ENCODE measurements at regions not wholly inside any gene's neighbourhood (a gene's known extent, or its start where the extent isn't known, plus 50 kb on each side); places are given as distances from the start of the nearest gene placed in this dataset.

DNA sequence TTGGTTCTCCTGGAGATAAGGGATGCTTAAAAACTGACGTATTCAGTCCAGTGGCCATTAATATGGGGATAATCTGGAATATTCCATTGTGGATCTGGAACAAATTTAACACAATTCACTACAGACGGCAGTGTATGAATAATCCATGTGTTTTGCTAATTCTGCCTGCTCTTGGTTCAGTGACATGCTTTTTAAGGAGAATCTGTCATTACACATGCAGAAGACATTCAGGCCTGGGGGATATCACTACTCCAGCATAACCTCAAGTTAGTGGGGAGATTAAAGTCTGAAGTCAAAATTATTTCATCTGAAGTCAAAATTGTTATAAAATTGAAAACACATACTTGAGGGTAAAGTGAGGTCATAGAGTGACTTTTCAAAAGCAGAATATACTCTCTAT, 789.3 kb downstream of the USP25 start:
- Histone ChIP-seq H3K27me3 (ENCODE audit: control insufficient read depth in 3 of 3, insufficient read depth in 3 of 3, low read length in 2 of 3) (no peaks in the 10 kb centered on the region), H3K36me3 (ENCODE audit: control insufficient read depth in 4 of 4, insufficient read depth in 4 of 4, low read length in 4 of 4) (no peaks in the 10 kb centered on the region), H3K9me3 (ENCODE audit: control insufficient read depth in 4 of 4, insufficient read depth in 3 of 4, low read length in 3 of 4) (no peaks in the 10 kb centered on the region), H3K9ac (ENCODE audit: insufficient read depth in 1 of 2, low read length in 2 of 2) (no peak overlapping the region), H3K4me1 (ENCODE audit: control insufficient read depth in 5 of 5, insufficient read depth in 5 of 5, low read length in 5 of 5) (peaks cover 0 to 6% (median 0%) of the 10 kb centered on the region in 5 donors), H3K27ac (ENCODE audit: low read depth in 1 of 2, low read length in 1 of 2) (no peak overlapping the region), H3K4me3 (no peak overlapping the region)
- TF ChIP-seq, protein P1, sequence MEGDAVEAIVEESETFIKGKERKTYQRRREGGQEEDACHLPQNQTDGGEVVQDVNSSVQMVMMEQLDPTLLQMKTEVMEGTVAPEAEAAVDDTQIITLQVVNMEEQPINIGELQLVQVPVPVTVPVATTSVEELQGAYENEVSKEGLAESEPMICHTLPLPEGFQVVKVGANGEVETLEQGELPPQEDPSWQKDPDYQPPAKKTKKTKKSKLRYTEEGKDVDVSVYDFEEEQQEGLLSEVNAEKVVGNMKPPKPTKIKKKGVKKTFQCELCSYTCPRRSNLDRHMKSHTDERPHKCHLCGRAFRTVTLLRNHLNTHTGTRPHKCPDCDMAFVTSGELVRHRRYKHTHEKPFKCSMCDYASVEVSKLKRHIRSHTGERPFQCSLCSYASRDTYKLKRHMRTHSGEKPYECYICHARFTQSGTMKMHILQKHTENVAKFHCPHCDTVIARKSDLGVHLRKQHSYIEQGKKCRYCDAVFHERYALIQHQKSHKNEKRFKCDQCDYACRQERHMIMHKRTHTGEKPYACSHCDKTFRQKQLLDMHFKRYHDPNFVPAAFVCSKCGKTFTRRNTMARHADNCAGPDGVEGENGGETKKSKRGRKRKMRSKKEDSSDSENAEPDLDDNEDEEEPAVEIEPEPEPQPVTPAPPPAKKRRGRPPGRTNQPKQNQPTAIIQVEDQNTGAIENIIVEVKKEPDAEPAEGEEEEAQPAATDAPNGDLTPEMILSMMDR (IDR thresholded peaks at IDR 0.05; ENCODE audit: control extremely low read depth, extremely low read depth): no peak
- no peak for DNase-seq
- WGBS, 2 donors: 91 to 96% methylated on average over 2 of the region's 2 CpGs
- ATAC-seq (ENCODE audit: insufficient read depth, low FRiP score): no peak

DNA sequence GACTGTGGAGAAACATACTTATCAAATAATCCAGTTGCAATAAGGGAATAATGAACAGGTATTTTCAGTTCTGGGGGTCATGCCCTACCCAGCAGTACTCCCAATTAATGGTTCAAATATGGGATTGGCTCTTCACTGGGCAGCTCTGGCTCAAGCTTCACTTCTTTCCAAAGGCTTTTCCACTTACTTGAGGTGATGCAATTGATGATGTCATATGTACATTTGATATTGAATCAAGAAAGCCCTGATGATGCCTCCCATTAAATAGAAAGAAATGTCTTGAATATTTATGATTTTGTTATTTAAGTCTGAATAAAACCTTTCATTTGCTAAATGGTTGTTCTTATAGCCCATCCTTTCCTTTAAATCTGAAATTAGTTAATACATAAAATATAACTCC, 789.9 kb downstream of the USP25 start:
- no peaks in the 10 kb centered on the region for H3K27me3 ChIP-seq (ENCODE audit: control insufficient read depth in 3 of 3, insufficient read depth in 3 of 3, low read length in 2 of 3)
- DNase-seq (no peak), ATAC-seq (ENCODE audit: insufficient read depth, low FRiP score) (no peak)
- H3K4me3 ChIP-seq: no peak overlapping the region
- TF ChIP-seq, protein P1 (IDR thresholded peaks at IDR 0.05; ENCODE audit: control extremely low read depth, extremely low read depth): no peak
- peaks cover 0 to 6% (median 0%) of the 10 kb centered on the region in 5 donors for H3K4me1 ChIP-seq (ENCODE audit: control insufficient read depth in 5 of 5, insufficient read depth in 5 of 5, low read length in 5 of 5)
- no peaks in the 10 kb centered on the region for H3K9me3 ChIP-seq (ENCODE audit: control insufficient read depth in 4 of 4, insufficient read depth in 3 of 4, low read length in 3 of 4)
- H3K9ac ChIP-seq (ENCODE audit: insufficient read depth in 1 of 2, low read length in 2 of 2): no peak overlapping the region
- H3K36me3 ChIP-seq (ENCODE audit: control insufficient read depth in 4 of 4, insufficient read depth in 4 of 4, low read length in 4 of 4): no peaks in the 10 kb centered on the region
- no peak overlapping the region for H3K27ac ChIP-seq (ENCODE audit: low read depth in 1 of 2, low read length in 1 of 2)

DNA sequence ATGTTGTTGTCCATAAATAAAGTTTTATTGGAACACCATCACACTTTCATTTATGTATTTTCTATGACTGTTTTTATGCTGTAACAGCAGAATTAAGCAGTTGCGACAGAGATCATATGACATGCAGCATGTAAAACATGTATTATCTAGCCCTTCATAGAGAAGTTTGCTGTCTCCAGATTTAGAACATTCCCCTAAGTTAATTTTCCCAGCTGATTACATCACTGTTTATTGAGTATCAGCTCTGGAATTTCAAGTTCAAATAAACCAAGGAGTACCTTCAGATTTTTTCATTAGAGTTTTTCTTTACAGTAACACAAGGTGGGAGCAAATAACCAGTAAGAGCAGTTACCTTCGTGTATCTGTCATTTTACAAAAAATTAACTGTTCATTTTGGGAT, 792.8 kb downstream of the USP25 start:
- H3K9me3 ChIP-seq (ENCODE audit: control insufficient read depth in 4 of 4, insufficient read depth in 3 of 4, low read length in 3 of 4): no peaks in the 10 kb centered on the region
- no peaks in the 10 kb centered on the region for H3K27me3 ChIP-seq (ENCODE audit: control insufficient read depth in 3 of 3, insufficient read depth in 3 of 3, low read length in 2 of 3)
- no peak overlapping the region for H3K9ac ChIP-seq (ENCODE audit: insufficient read depth in 1 of 2, low read length in 2 of 2)
- H3K4me1 ChIP-seq (ENCODE audit: control insufficient read depth in 5 of 5, insufficient read depth in 5 of 5, low read length in 5 of 5): peaks cover 0 to 5% (median 0%) of the 10 kb centered on the region in 5 donors
- ATAC-seq (ENCODE audit: insufficient read depth, low FRiP score) (no peak), DNase-seq (peak in 1 of 3 donors; percentile 17)
- 66 to 71% methylated on average over 2 of the region's 2 CpGs for WGBS, 2 donors
- H3K36me3 ChIP-seq (ENCODE audit: control insufficient read depth in 4 of 4, insufficient read depth in 4 of 4, low read length in 4 of 4): peaks cover 0 to 1% (median 0%) of the 10 kb centered on the region in 4 donors
- TF ChIP-seq, protein P1 (IDR thresholded peaks at IDR 0.05; ENCODE audit: control extremely low read depth, extremely low read depth): no peak
- H3K27ac ChIP-seq (ENCODE audit: low read depth in 1 of 2, low read length in 1 of 2): no peak overlapping the region
- no peak overlapping the region for H3K4me3 ChIP-seq

DNA sequence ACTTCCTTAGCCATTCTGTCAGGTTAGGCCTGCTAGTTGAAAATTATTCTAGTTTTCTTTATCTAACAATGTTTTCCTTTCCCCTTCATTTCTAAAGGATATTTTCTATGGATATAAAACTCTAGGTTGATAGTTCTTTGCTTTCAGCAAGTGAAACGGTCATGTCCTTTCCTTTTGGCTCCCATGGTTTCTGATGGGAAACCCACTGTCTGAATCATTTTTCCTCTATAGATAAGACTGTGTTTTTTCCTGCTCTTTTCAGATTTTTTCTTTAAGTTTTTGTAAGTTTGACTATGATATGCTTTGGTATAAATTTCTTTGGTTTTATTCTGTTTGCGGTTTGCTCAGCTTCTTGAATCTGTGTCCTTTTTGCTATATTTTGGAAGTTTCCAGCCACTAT, 800.9 kb downstream of the USP25 start:
- H3K4me1 ChIP-seq (ENCODE audit: control insufficient read depth in 5 of 5, insufficient read depth in 5 of 5, low read length in 5 of 5): peaks cover 0 to 25% (median 2%) of the 10 kb centered on the region in 5 donors
- ATAC-seq (ENCODE audit: insufficient read depth, low FRiP score): no peak
- H3K27me3 ChIP-seq (ENCODE audit: control insufficient read depth in 3 of 3, insufficient read depth in 3 of 3, low read length in 2 of 3): no peaks in the 10 kb centered on the region
- no peak overlapping the region for H3K27ac ChIP-seq (ENCODE audit: low read depth in 1 of 2, low read length in 1 of 2)
- H3K9me3 ChIP-seq (ENCODE audit: control insufficient read depth in 4 of 4, insufficient read depth in 3 of 4, low read length in 3 of 4): peaks cover 0 to 2% (median 0%) of the 10 kb centered on the region in 4 donors
- peaks cover 0 to 1% (median 0%) of the 10 kb centered on the region in 4 donors for H3K36me3 ChIP-seq (ENCODE audit: control insufficient read depth in 4 of 4, insufficient read depth in 4 of 4, low read length in 4 of 4)
- H3K9ac ChIP-seq (ENCODE audit: insufficient read depth in 1 of 2, low read length in 2 of 2): no peak overlapping the region
- WGBS, 2 donors: 95 to 96% methylated on average over 2 of the region's 2 CpGs
- TF ChIP-seq, protein P1 (IDR thresholded peaks at IDR 0.05; ENCODE audit: control extremely low read depth, extremely low read depth): no peak
- no peak for DNase-seq
- no peak overlapping the region for H3K4me3 ChIP-seq

All from lung (tissue), 11 donors.